GM12872 (cell line): ENCODE measurements at regions not wholly inside any gene's neighbourhood (a gene's known extent, or its start where the extent isn't known, plus 50 kb on each side); places are given as distances from the start of the nearest gene placed in this dataset.

ENCODE experiments used
- TF ChIP-seq, protein P1 (sequence below): IDR thresholded peaks from 3 replicates; pipeline ENCODE4 v1.5.1; 2011; ENCODE audit warnings: low read depth, mild to moderate bottlenecking, low read length, moderate library complexity; ENCODE audit not compliant: insufficient read depth

DNA sequence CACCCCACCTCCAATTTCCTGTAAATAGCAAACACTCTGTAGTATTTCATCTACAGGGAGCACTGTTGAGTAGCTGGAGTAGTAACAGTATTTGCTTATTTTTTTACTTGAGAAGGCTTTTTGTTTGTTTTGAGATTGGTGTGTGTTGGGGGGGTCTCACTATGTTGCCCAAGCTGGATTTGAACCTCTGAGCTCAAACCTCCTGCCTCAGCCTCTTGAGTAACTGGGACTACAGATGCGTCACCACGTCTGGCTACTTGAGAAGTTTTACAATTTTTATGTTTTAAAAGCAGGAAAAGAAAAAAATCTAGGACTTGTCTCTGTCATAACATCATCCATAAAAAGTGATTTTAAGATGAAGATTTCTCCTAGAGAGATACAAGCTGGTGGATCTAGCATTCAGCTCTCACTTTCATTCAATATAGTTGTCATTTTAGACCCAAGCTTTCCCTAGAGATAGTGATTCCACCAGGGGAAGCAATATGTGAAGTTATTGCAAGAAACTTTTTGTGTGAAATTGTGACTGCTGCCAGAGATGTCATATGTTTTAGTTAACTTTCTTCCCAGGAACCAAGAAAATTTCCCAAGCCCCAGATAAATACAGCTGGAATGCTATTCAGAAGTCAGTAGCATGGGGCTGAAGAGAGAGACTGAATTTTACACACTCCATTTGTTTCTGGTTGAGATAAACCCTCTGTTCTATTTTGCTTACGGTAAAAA, 60.2 kb upstream of the MAP4K3 start:
- TF ChIP-seq, protein P1, sequence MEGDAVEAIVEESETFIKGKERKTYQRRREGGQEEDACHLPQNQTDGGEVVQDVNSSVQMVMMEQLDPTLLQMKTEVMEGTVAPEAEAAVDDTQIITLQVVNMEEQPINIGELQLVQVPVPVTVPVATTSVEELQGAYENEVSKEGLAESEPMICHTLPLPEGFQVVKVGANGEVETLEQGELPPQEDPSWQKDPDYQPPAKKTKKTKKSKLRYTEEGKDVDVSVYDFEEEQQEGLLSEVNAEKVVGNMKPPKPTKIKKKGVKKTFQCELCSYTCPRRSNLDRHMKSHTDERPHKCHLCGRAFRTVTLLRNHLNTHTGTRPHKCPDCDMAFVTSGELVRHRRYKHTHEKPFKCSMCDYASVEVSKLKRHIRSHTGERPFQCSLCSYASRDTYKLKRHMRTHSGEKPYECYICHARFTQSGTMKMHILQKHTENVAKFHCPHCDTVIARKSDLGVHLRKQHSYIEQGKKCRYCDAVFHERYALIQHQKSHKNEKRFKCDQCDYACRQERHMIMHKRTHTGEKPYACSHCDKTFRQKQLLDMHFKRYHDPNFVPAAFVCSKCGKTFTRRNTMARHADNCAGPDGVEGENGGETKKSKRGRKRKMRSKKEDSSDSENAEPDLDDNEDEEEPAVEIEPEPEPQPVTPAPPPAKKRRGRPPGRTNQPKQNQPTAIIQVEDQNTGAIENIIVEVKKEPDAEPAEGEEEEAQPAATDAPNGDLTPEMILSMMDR, result no peak

GRCh38 chr2:39498786-39499185, 61.7 kb upstream of the MAP4K3 start:
- TF ChIP-seq, protein P1, result no peak

DNA sequence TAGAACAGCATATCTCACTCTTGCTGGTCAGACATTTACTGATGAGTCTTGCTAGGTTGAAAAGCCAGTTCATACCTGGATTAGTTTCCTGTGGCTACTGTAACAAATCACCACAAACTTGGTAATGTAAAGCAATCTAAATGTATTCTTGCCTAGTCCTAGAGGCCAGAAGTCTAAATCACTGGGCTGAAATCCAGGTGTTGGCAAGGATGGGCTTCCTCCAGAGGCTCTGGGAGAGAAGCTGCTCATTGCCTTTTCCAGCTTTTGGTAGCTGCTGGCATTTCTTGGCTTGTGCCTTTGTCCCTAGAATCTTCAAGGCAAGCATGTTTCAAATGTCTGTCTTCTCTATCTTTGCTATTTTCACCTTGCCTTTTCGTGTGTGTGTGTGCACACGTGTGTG, 62.3 kb upstream of the MAP4K3 start:
- TF ChIP-seq, protein P1, result no peak

GRCh38 chr2:39501412-39501811, 64.3 kb upstream of the MAP4K3 start:
- TF ChIP-seq, protein P1, result no peak

DNA sequence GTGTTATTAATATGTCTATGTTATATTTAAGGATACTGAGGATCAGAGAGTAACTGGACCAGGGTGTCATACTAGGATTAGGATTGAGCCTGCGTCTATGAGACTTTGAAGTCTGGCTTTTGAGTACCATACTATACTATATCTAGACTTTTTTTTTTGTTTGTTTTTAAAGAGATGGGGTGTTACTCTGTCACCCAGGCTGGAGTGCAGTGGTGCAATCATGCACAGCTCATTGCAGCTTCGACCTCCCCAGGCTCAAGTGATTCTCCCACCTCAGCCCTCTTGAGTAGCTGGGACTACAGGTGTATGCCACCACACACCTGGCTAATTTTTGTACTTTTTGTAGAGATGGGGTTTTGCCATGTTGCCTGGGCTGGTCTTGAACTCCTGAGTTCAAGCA, 66.2 kb upstream of the MAP4K3 start:
- TF ChIP-seq, protein P1, result no peak

DNA sequence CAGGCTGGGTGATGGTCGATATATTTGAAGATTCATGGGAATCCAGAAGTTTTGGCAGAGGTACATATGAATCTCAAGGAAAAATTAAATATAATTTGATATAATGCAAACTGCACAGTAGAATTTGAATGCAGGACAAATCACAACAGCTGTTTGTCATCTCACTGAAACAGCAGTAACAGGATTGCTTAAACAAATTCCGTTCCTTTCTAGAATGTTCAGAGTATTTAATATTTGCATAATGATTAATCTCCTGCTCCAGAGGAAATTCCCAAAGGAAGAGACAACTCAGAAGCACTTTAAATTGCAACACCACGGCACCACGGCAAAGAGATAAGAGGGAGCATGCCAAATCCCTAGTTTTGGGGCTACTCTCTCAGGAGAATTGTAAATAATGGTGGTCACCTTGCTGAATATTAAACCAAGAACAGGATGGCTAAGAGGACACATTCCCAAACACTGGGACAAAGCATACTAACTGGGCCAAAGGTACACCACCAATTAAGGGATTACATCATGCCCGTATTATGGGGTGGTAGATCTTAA, 67.8 kb upstream of the MAP4K3 start:
- TF ChIP-seq, protein P1, result no peak

GRCh38 chr2:39506215-39506614, 69.1 kb upstream of the MAP4K3 start:
- TF ChIP-seq, protein P1, result no peak

GRCh38 chr2:39508198-39508597, 71.1 kb upstream of the MAP4K3 start:
- TF ChIP-seq, protein P1, result no peak
